GM12874 (cell line): ENCODE measurements at regions not wholly inside any gene's neighbourhood (a gene's known extent, or its start where the extent isn't known, plus 50 kb on each side); places are given as distances from the start of the nearest gene placed in this dataset.

Source experiments
- CTCF ChIP-seq: IDR thresholded peaks from 2 replicates; pipeline ENCODE4 v1.5.1; 2011; ENCODE audit warnings: low read depth, mild to moderate bottlenecking, control low read depth, low read length, moderate library complexity; ENCODE audit not compliant: insufficient read depth

GRCh38 chr13:104376588-104376987, 1310.4 kb upstream of the SLC10A2 start:
- TF ChIP-seq CTCF, result no peak

- no peak for TF ChIP-seq CTCF
These were observed 1309.4 kb upstream of the SLC10A2 start for GRCh38 chr13:104375614-104376013.

GRCh38 chr13:104372095-104372655, 1306.0 kb upstream of the SLC10A2 start:
- no peak for TF ChIP-seq CTCF

- no peak for TF ChIP-seq CTCF
These were observed 1299.2 kb upstream of the SLC10A2 start for GRCh38 chr13:104365430-104365829.

- TF ChIP-seq CTCF, result no peak
These were observed 1291.6 kb upstream of the SLC10A2 start for GRCh38 chr13:104357672-104358354.

GRCh38 chr13:104357174-104357573, 1291.0 kb upstream of the SLC10A2 start:
- TF ChIP-seq CTCF, result no peak

GRCh38 chr13:104355041-104355670, 1288.9 kb upstream of the SLC10A2 start:
- no peak for TF ChIP-seq CTCF
